ENCODE measurements at regions not wholly inside any gene's neighbourhood (a gene's known extent, or its start where the extent isn't known, plus 50 kb on each side); places are given as distances from the start of the nearest gene placed in this dataset.
"Not testable (repeated sequence)": the region's sequence is repeated elsewhere in the genome, so short reads cannot be mapped to it uniquely, and the experiment has no call there.

DNA sequence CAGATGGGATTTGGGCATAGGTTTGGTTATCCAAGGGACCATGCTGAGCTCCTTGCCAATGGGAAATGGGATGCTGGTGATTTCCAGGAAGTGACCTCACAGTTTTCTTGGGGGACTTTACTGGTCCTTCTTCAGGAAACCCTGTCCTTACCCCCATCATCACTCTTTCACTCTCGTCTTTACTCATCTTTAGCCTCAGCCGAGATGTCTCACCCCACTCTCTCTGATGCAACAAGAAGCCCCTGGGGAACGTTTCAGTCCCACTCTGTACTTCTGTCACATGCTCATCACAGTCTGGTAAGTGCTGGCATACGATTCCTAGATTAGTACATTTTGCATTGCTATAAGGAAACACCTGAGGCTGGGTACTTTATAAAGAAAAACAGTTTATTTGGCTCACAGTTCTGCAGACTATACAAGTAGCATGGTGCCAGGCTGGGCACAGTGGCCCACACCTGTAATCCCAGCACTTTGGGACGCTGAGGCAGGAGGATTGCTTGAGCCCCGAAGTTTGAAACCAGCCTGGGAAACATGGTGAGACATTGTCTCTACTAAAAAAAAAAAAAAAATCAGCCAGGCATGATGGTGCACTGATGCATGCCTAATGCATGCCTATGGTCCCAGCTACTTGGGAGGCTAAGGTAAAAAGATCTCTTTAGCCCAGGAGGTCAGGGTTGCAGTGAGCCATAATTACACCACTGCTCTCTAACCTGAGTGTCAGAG, 63.5 kb upstream of the VKORC1L1 start:
- no peak for DNase-seq

DNA sequence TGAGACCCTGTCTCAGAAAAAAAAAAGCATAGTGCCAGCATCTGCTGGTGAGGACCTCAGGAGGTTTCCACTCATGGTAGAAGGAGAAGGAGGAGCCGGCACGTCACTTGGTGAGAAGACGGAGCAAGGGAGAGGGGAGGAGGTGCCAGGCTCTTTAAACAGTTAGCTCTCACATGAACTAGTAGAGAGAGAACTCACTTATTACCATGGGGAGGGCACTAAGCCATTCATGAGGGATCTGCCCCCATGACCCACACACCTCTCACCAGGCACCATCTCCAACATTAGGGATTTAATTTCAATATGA, 62.9 kb upstream of the VKORC1L1 start:
- no peak for DNase-seq

DNA sequence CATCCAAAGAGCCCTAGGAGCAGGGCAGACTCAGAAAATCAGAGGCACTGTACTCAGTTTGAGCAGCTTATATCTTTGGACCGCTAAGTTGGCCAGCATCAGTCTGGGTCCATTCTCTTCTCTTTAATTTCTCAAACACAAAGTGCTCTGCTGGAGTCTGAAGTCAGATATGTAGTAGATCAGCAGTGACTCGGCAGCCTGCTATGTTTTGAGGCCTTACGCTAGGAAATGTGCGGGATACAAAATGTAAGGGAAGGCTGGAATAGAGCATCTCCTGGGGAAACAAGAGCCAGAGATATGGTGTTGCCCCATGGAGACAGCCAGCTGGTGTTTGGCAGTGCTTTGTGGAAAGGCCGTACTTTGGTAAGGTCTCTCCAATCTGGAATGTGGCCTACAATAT, 60.6 kb upstream of the VKORC1L1 start:
- DNase-seq: no peak

DNA sequence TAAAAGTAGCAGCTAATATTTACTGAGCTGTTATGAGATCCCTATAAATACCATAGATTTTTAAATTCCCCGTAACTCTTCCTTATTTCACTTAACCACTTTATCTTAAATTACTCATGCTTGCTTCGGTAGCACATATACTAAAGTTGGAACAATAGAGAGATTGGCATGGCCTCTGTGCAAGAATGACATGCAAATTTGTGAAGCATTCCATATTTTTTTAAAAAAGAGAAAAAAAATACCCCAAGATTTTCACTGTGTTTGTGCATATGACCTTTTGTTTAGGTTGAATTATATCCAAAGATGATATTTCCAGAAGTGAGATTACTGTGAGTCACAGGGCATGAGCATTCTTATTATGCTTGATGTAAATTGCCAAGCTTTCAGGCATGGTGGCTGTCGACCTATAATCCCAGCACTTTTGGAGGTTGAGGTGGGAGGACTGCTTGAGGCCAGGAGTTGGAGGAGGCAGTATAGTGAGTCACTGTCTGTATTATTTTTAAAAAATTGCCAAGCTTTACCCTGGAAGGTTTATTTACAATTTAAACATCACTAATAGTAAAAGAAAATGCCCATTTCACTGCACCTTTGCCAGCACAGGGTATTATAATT, 58.2 kb upstream of the VKORC1L1 start:
- DNase-seq: not testable (repeated sequence)

DNA sequence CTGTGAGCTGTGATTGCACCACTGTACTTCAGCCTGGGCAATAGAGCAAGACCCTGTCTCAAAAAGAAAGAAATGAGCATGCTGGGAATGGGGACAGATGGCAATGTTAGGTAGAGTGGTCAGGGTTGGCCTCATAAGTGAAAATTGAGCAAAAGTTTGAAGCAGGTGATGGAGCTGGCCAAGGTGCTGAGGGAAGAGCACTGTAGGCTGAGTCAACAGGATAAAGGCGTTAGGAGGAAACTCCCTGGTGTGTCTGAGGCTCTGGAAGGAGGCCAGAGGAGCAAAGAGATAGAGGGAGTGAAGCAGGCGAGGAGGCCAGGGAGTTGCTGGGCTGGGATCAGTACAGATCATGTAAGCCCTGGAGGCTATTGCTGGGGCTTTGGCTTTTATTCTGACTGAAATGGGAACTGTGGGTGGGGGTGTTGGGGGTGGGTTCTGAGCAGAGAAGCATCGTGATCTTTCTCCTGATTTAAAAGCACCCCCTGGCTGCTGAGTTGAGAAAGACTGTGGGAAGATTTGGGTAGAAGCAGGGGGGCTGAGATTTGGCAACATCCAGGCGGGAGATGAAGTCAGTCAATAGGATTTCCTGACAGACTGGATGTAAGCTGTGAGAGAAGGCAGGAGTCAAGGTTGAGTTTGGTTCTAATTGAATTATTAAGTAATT, 52.5 kb upstream of the VKORC1L1 start:
- no peak for DNase-seq
